IMR-90 (cell line): ENCODE measurements at regions not wholly inside any gene's neighbourhood (a gene's known extent, or its start where the extent isn't known, plus 50 kb on each side); places are given as distances from the start of the nearest gene placed in this dataset.

ENCODE experiments used
- ATAC-seq: fragments of 200-7000 bp; cut with Tn5 transposase; 2 replicates; pipeline ENCODE4 v1.9.1; 2020; ENCODE audit warnings: low read depth, mild to moderate bottlenecking, moderate library complexity
- BruUV-seq: library from RNA; stranded (reverse); fragments of 400-500 nt; replicated peaks from 2 replicates; lab custom pipeline; 2021; lab: Mats Ljungman, UMichigan
- CTCF ChIA-PET: fragments of 300-600 bp; formaldehyde crosslinking; extraction: SDS; loops from one replicate; lab custom pipeline; 2021; ENCODE audit warnings: antibody characterized with exemption; lab: Yijun Ruan, JAX
- POLR2A ChIA-PET: fragments of 300-600 bp; sonication (Branson Sonifier 250); formaldehyde crosslinking; loops from one replicate; lab custom pipeline; 2022; ENCODE audit warnings: antibody characterized with exemption; ENCODE audit not compliant: unreplicated experiment; lab: Charles Lee
- DNase-seq: peaks from one replicate; pipeline ENCODE4 v3.0.0; 2013
- H2AFZ ChIP-seq: replicated peaks from 2 replicates; pipeline ENCODE3; 2013; ENCODE audit warnings: low read length, mild to moderate bottlenecking; ENCODE audit not compliant: poor library complexity
- H2AK5ac ChIP-seq: 2 replicates; pipeline ENCODE4 v1.6.1; 2013; ENCODE audit warnings: low read depth, low read length, inconsistent platforms
- H2AK9ac ChIP-seq: replicated peaks from 2 replicates; pipeline ENCODE3; 2013; ENCODE audit warnings: mild to moderate bottlenecking, low read depth, low read length, moderate library complexity; ENCODE audit not compliant: poor library complexity
- H2BK120ac ChIP-seq: 2 replicates; pipeline ENCODE4 v1.6.1; 2013; ENCODE audit warnings: low read depth, low read length, inconsistent platforms
- H2BK15ac ChIP-seq: 3 replicates; pipeline ENCODE4 v1.6.1; 2013; ENCODE audit warnings: low read depth, low read length, inconsistent platforms
- H2BK20ac ChIP-seq: 2 replicates; pipeline ENCODE4 v1.6.1; 2013; ENCODE audit warnings: low read depth, mild to moderate bottlenecking, inconsistent platforms, low read length, moderate library complexity
- H2BK5ac ChIP-seq: 2 replicates; pipeline ENCODE4 v1.6.1; 2013; ENCODE audit warnings: mild to moderate bottlenecking, low read depth, low read length, inconsistent platforms; ENCODE audit not compliant: poor library complexity, severe bottlenecking
- H3K14ac ChIP-seq: replicated peaks from 2 replicates; pipeline ENCODE4 v1.6.1; 2013; ENCODE audit warnings: low read depth, low read length, inconsistent platforms
- H3K18ac ChIP-seq: 2 replicates; pipeline ENCODE4 v1.6.1; 2013; ENCODE audit warnings: low read depth, low read length, control low read depth
- H3K23ac ChIP-seq: 2 replicates; pipeline ENCODE4 v1.6.1; 2013; ENCODE audit warnings: low read depth, low read length, inconsistent platforms
- H3K27ac ChIP-seq: 2 replicates; pipeline ENCODE4 v1.5.1; 2013; ENCODE audit warnings: mild to moderate bottlenecking, control low read depth, low read length; ENCODE audit not compliant: insufficient read depth
- H3K27me3 ChIP-seq: 2 replicates; pipeline ENCODE4 v1.6.1; 2013; ENCODE audit warnings: low read length; ENCODE audit not compliant: control insufficient read depth, insufficient read depth
- H3K36me3 ChIP-seq: 2 replicates; pipeline ENCODE4 v1.6.1; 2013; ENCODE audit warnings: low read length, mixed read lengths; ENCODE audit not compliant: control insufficient read depth, insufficient read depth
- H3K4ac ChIP-seq: 2 replicates; pipeline ENCODE4 v1.6.1; 2013; ENCODE audit warnings: low read depth, low read length, inconsistent platforms
- H3K4me1 ChIP-seq: 2 replicates; pipeline ENCODE4 v1.6.1; 2013; ENCODE audit warnings: low read length, mixed read lengths; ENCODE audit not compliant: control insufficient read depth, insufficient read depth
- H3K4me2 ChIP-seq: 2 replicates; pipeline ENCODE4 v1.6.1; 2013; ENCODE audit warnings: low read depth, mild to moderate bottlenecking, control low read depth, low read length, moderate library complexity
- H3K4me3 ChIP-seq: 2 replicates; pipeline ENCODE4 v1.5.1; 2013; ENCODE audit warnings: low read depth, mild to moderate bottlenecking, control low read depth, low read length, moderate library complexity; ENCODE audit not compliant: insufficient read depth
- H3K56ac ChIP-seq: 2 replicates; pipeline ENCODE4 v1.6.1; 2013; ENCODE audit warnings: low read length, inconsistent platforms; ENCODE audit not compliant: insufficient read depth; ENCODE audit errors: extremely low read depth
- H3K79me1 ChIP-seq, 2 experiments: 2 replicates each; pipeline ENCODE4 v1.6.1; 2013; ENCODE audit warnings: low read length in 2 of 2, inconsistent platforms in 1 of 2, low read depth in 1 of 2
- H3K9ac ChIP-seq: 2 replicates; pipeline ENCODE4 v1.6.1; 2013; ENCODE audit warnings: low read depth, low read length, control low read depth
- H3K9me1 ChIP-seq: 2 replicates; pipeline ENCODE4 v1.6.1; 2013; ENCODE audit warnings: low read length, inconsistent platforms; ENCODE audit not compliant: insufficient read depth
- H3K9me3 ChIP-seq: 2 replicates; pipeline ENCODE4 v1.6.1; 2013; ENCODE audit warnings: low read length; ENCODE audit not compliant: control insufficient read depth, insufficient read depth
- H4K20me1 ChIP-seq: 2 replicates; pipeline ENCODE4 v1.6.1; 2013; ENCODE audit warnings: low read length, inconsistent platforms; ENCODE audit not compliant: insufficient read depth
- H4K5ac ChIP-seq: 2 replicates; pipeline ENCODE4 v1.6.1; 2013; ENCODE audit warnings: mild to moderate bottlenecking, low read depth, low read length, control low read depth
- H4K8ac ChIP-seq, 2 experiments: 2 replicates each; pipeline ENCODE4 v1.6.1; 2013; ENCODE audit warnings: low read depth in 2 of 2, low read length in 2 of 2, control low read depth in 1 of 2, inconsistent platforms in 1 of 2
- H4K91ac ChIP-seq: 2 replicates; pipeline ENCODE4 v1.6.1; 2013; ENCODE audit warnings: low read depth, low read length, inconsistent platforms; ENCODE audit not compliant: insufficient read depth
- WGBS, 2 experiments: methylation state at CpG; one replicate each; pipeline versions ENCODE4 v1.1.5 to v1.1.7; 2013; ENCODE audit warnings: missing lambda C conversion rate in 2 of 2; ENCODE audit not compliant: insufficient read length in 1 of 2; ENCODE audit errors: extremely low coverage in 2 of 2; 5-methylcytosine and 5-hydroxymethylcytosine counted together
- dilution Hi-C: fragments of 300-500 bp; cut with HindIII; formaldehyde crosslinking; loops from one replicate; pipeline ENCODE4 v1.14.3; 2018; ENCODE audit warnings: low sequenced_read_pairs; ENCODE audit not compliant: unreplicated experiment
- in situ Hi-C: fragments of 300-500 bp; cut with MboI; formaldehyde crosslinking; loops from 3 replicates; pipeline ENCODE4 v1.14.3; 2019; ENCODE audit warnings: low sequenced_read_pairs, inconsistent platforms, mixed read lengths
- intact Hi-C: fragments of 100-400 bp; cut with micrococcal nuclease; formaldehyde crosslinking; loops from 2 replicates; pipeline ENCODE4 v1.10.0; 2022
- TF ChIP-seq, protein P1 (sequence below): conservative IDR thresholded peaks from 2 replicates; pipeline ENCODE4 v1.5.1; 2012; ENCODE audit warnings: mild to moderate bottlenecking, low read depth, low read length, improper control_type of control experiment

- ATAC-seq (no peak), DNase-seq (no peak)
- TF ChIP-seq, protein P1, sequence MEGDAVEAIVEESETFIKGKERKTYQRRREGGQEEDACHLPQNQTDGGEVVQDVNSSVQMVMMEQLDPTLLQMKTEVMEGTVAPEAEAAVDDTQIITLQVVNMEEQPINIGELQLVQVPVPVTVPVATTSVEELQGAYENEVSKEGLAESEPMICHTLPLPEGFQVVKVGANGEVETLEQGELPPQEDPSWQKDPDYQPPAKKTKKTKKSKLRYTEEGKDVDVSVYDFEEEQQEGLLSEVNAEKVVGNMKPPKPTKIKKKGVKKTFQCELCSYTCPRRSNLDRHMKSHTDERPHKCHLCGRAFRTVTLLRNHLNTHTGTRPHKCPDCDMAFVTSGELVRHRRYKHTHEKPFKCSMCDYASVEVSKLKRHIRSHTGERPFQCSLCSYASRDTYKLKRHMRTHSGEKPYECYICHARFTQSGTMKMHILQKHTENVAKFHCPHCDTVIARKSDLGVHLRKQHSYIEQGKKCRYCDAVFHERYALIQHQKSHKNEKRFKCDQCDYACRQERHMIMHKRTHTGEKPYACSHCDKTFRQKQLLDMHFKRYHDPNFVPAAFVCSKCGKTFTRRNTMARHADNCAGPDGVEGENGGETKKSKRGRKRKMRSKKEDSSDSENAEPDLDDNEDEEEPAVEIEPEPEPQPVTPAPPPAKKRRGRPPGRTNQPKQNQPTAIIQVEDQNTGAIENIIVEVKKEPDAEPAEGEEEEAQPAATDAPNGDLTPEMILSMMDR, result no peak
- in situ Hi-C loops, result no loop called here
- 20% methylated on average over 1 of the region's 4 CpGs; no CpG with 5 or more reads in 1 of the 2 experiments for WGBS, 2 experiments
- intact Hi-C loops, result no loop called here
- Histone ChIP-seq H3K9me3 (peaks cover 2% of the 10 kb centered on the region), H4K5ac (no peak overlapping the region), H3K27ac (no peak overlapping the region), H3K27me3 (no peaks in the 10 kb centered on the region), H4K20me1 (no peaks in the 10 kb centered on the region), H3K4ac (no peak overlapping the region), H2AK5ac (no peak overlapping the region), H2BK120ac (no peak overlapping the region), H3K79me1 (no peaks in the 10 kb centered on the region), H3K56ac (no peak overlapping the region), H3K4me1 (no peaks in the 10 kb centered on the region), H2BK20ac (no peak overlapping the region), H3K14ac (no peak overlapping the region), H3K4me2 (no peak overlapping the region), H2BK15ac (no peak overlapping the region), H3K18ac (no peak overlapping the region), H4K8ac (no peak overlapping the region), H3K9ac (no peak overlapping the region), H2AFZ (no peak overlapping the region), H3K9me1 (no peaks in the 10 kb centered on the region), H3K36me3 (no peaks in the 10 kb centered on the region), H3K4me3 (no peak overlapping the region), H2AK9ac (no peak overlapping the region), H3K23ac (no peak overlapping the region), H4K91ac (no peak overlapping the region), H2BK5ac (no peak overlapping the region)
- ChIA-PET CTCF (no interaction called here), POLR2A (no interaction called here)
- dilution Hi-C loops, result no loop called here
- no TSS peak for BruUV-seq
Measured at GRCh38 chr3:1468145-1468544, 375.3 kb downstream of the CNTN6 start.
